GM23248 (cell line): ENCODE measurements at regions not wholly inside any gene's neighbourhood (a gene's known extent, or its start where the extent isn't known, plus 50 kb on each side); places are given as distances from the start of the nearest gene placed in this dataset.
"Not testable (repeated sequence)": the region's sequence is repeated elsewhere in the genome, so short reads cannot be mapped to it uniquely, and the experiment has no call there.

ENCODE experiments used
- DNase-seq: peaks from one replicate; pipeline ENCODE4 v3.0.0-alpha.2; 2015
- H2AFZ ChIP-seq: fragments of 200-600 bp; sonication (generic); 2 replicates; pipeline ENCODE4 v1.6.1; 2016; ENCODE audit warnings: antibody characterized with exemption
- H3F3A ChIP-seq: fragments of 200-600 bp; sonication (generic); 2 replicates; pipeline ENCODE4 v1.6.1; 2016; ENCODE audit warnings: mild to moderate bottlenecking, antibody characterized with exemption, mixed run types; ENCODE audit not compliant: insufficient read depth
- H3K27ac ChIP-seq: fragments of 200-600 bp; sonication (generic); 2 replicates; pipeline ENCODE4 v1.5.1; 2016; ENCODE audit warnings: mild to moderate bottlenecking
- H3K27me3 ChIP-seq: fragments of 200-600 bp; sonication (generic); replicated peaks from 2 replicates; pipeline ENCODE4 v1.6.1; 2016; ENCODE audit warnings: mild to moderate bottlenecking; ENCODE audit not compliant: insufficient read depth
- H3K36me3 ChIP-seq: fragments of 200-600 bp; sonication (generic); 2 replicates; pipeline ENCODE4 v1.6.1; 2016; ENCODE audit warnings: low read depth, mild to moderate bottlenecking
- H3K4me1 ChIP-seq: fragments of 200-600 bp; sonication (generic); 2 replicates; pipeline ENCODE4 v1.6.1; 2016; ENCODE audit warnings: mild to moderate bottlenecking; ENCODE audit not compliant: insufficient read depth
- H3K4me2 ChIP-seq: fragments of 200-600 bp; sonication (generic); one replicate; pipeline ENCODE4 v1.6.1; 2016; ENCODE audit warnings: mild to moderate bottlenecking; ENCODE audit not compliant: unreplicated experiment
- H3K4me3 ChIP-seq: fragments of 200-600 bp; sonication (generic); 2 replicates; pipeline ENCODE4 v1.5.1; 2016; ENCODE audit warnings: mild to moderate bottlenecking
- H3K79me2 ChIP-seq: fragments of 200-600 bp; sonication (generic); 2 replicates; pipeline ENCODE4 v1.6.1; 2016; ENCODE audit warnings: mild to moderate bottlenecking; ENCODE audit not compliant: insufficient read depth
- H3K9ac ChIP-seq: fragments of 200-600 bp; sonication (generic); 2 replicates; pipeline ENCODE4 v1.6.1; 2016; ENCODE audit warnings: mild to moderate bottlenecking
- H3K9me2 ChIP-seq: fragments of 200-600 bp; sonication (generic); 2 replicates; pipeline ENCODE4 v1.6.1; 2016; ENCODE audit warnings: mixed run types, mild to moderate bottlenecking, moderate library complexity; ENCODE audit not compliant: insufficient read depth
- H3K9me3 ChIP-seq: fragments of 200-600 bp; sonication (generic); one replicate; pipeline ENCODE4 v1.6.1; 2017; ENCODE audit warnings: low read depth
- H4K20me1 ChIP-seq: fragments of 200-600 bp; sonication (generic); 2 replicates; pipeline ENCODE4 v1.6.0; 2016; ENCODE audit not compliant: insufficient read depth
- EZH2 ChIP-seq: fragments of 200-600 bp; sonication (generic); IDR thresholded peaks from 2 replicates; pipeline ENCODE4 v1.6.1; 2018; ENCODE audit warnings: antibody characterized with exemption, mild to moderate bottlenecking; ENCODE audit not compliant: insufficient read depth, poor library complexity, severe bottlenecking
- EZH2phosphoT487 ChIP-seq: fragments of 200-600 bp; sonication (generic); IDR thresholded peaks from 2 replicates; pipeline ENCODE4 v1.6.1; 2018; ENCODE audit warnings: antibody characterized with exemption, moderate library complexity, mild to moderate bottlenecking, low read depth; ENCODE audit not compliant: insufficient read depth
- WGBS, 2 experiments: methylation state at CpG; one replicate each; pipeline ENCODE4 v1.1.6; 2015 to 2017; ENCODE audit warnings: low lambda C conversion rate in 2 of 2, low coverage in 1 of 2; ENCODE audit errors: missing lambda C conversion rate in 2 of 2; 5-methylcytosine and 5-hydroxymethylcytosine counted together
- in situ Hi-C: fragments of 300-500 bp; cut with MboI; formaldehyde crosslinking; loops from 2 replicates; pipeline ENCODE4 v1.15.0; 2020

DNA sequence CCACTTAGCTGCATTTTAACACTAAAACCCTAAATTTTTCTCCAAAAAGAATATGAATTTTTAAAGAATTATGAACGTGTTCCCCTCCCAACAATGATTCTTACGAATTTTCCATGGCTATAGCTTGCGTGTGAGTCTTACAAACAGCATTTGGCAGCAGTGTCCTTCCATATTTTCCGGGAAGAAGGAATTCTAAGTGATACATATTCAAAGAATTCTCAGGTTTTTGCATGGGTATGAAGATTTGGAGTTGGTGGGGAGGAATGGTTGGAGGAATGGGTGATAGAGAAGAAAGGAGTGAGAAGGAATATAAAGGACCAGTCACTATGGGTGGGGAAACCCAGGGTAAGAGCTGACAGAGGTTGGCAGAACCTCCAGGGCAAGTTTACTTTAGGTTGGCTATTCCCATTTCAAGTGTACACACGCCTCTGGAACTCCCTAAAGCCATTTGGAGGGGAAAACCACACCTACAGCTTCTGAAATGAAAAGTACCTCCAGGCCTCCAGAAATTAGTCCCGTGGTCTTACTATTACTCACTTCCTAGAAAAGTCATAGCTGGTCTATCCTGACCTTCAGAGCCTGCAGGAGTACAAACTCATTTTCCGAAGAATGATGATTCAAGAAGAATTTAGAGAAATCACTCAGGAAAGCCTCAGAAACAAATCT lies 420.8 kb upstream of the DIPK2B start:
- no peaks in the 10 kb centered on the region for H3K9me3 ChIP-seq
- H3K4me3 ChIP-seq: no peak overlapping the region
- H3K9me2 ChIP-seq: no peaks in the 10 kb centered on the region
- no peak overlapping the region for H2AFZ ChIP-seq
- H3K27me3 ChIP-seq: no peaks in the 10 kb centered on the region
- peaks cover 45% of the 10 kb centered on the region for H3F3A ChIP-seq
- H3K36me3 ChIP-seq: no peaks in the 10 kb centered on the region
- no peaks in the 10 kb centered on the region for H4K20me1 ChIP-seq
- TF ChIP-seq EZH2phosphoT487: no peak
- no peak for TF ChIP-seq EZH2
- no peaks in the 10 kb centered on the region for H3K79me2 ChIP-seq
- in situ Hi-C loops: no loop called here
- H3K27ac ChIP-seq: peak overlapping the region; percentile 98
- peaks cover 48% of the 10 kb centered on the region for H3K4me1 ChIP-seq
- H3K9ac ChIP-seq: peak overlapping the region; percentile 73
- DNase-seq: peak; percentile 78
- 1 to 2% methylated on average over 6 to 7 of the region's 7 CpGs for WGBS, 2 experiments
- H3K4me2 ChIP-seq: peak overlapping the region; percentile 44

- Histone ChIP-seq H4K20me1 (no peaks in the 10 kb centered on the region), H3F3A (peaks cover 39% of the 10 kb centered on the region), H3K9me2 (no peaks in the 10 kb centered on the region), H3K4me2 (no peak overlapping the region), H3K4me1 (peaks cover 48% of the 10 kb centered on the region), H3K79me2 (no peaks in the 10 kb centered on the region), H3K4me3 (no peak overlapping the region), H2AFZ (0 out of 2 replicates have a peak overlapping the region, but pooled peaks have one; percentile 35), H3K36me3 (no peaks in the 10 kb centered on the region), H3K27me3 (no peaks in the 10 kb centered on the region), H3K9ac (no peak overlapping the region), H3K9me3 (no peaks in the 10 kb centered on the region), H3K27ac (peak overlapping the region; percentile 98)
- TF ChIP-seq EZH2: no peak
- TF ChIP-seq EZH2phosphoT487: no peak
- 57 to 60% methylated on average over 2 of the region's 2 CpGs for WGBS, 2 experiments
- DNase-seq: peak; percentile 39
- in situ Hi-C loops: no loop called here
Observed at GRCh38 chrX:45619290-45619689, 418.6 kb upstream of the DIPK2B start.

- H3K4me2 ChIP-seq, H3K27me3 ChIP-seq, H3K9ac ChIP-seq, H2AFZ ChIP-seq, H3K27ac ChIP-seq, in situ Hi-C loops, H3K79me2 ChIP-seq, H3K4me3 ChIP-seq, H3K9me2 ChIP-seq, H3K9me3 ChIP-seq, H3F3A ChIP-seq, DNase-seq, H3K36me3 ChIP-seq, H4K20me1 ChIP-seq: not testable (repeated sequence)
- H3K4me1 ChIP-seq: peaks cover 17% of the 10 kb centered on the region
- 94 to 99% methylated on average over 7 to 8 of the region's 8 CpGs for WGBS, 2 experiments
Observed at GRCh38 chrX:45615591-45615990, 414.9 kb upstream of the DIPK2B start.

GRCh38 chrX:45614853-45615252 lies 414.2 kb upstream of the DIPK2B start:
- WGBS, 2 experiments: 60 to 73% methylated on average over 2 of the region's 2 CpGs
- in situ Hi-C loops: no loop called here
- H3K27ac ChIP-seq: no peak overlapping the region

More at GRCh38 chrX:45614853-45615252, 414.2 kb upstream of the DIPK2B start:
- no peak for TF ChIP-seq EZH2phosphoT487
- no peak for TF ChIP-seq EZH2
- Histone ChIP-seq H3K36me3 (no peaks in the 10 kb centered on the region), H3K4me2 (no peak overlapping the region), H4K20me1 (no peaks in the 10 kb centered on the region), H2AFZ (no peak overlapping the region), H3K9me3 (no peaks in the 10 kb centered on the region), H3K27me3 (no peaks in the 10 kb centered on the region), H3K9me2 (no peaks in the 10 kb centered on the region), H3K79me2 (no peaks in the 10 kb centered on the region), H3K4me1 (peaks cover 9% of the 10 kb centered on the region), H3K4me3 (no peak overlapping the region), H3K9ac (no peak overlapping the region), H3F3A (no peaks in the 10 kb centered on the region)
- no peak for DNase-seq
